ENCODE measurements at regions not wholly inside any gene's neighbourhood (a gene's known extent, or its start where the extent isn't known, plus 50 kb on each side); places are given as distances from the start of the nearest gene placed in this dataset.

DNA sequence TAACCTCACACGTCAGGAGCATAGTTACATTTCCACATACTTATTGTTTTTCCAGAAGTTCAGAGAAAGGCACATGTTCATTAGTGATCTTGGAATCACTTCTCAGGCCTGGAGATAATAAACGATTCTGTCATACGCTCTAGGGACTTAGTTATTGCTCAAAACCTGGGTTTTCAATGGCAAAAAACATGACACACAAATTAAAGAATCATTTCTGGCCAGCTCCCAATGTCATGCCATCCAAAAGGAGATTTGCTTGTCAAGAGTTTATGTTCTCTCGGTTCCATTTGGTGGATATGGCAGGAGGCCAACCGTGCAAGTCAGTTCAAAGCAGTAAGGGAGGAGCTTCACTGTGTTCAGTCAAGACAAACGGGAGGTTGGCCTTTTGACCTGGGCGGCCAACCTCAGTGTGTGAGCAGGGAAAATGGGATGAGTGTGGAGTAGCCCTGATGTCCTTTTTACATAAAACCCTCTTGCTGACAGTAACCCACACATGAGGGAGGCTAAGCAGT lies 123.4 kb downstream of the NXNL2 start:
- peak; percentile 71 for DNase-seq
- intact Hi-C loops (cut with DNase I; ENCODE audit: low total_unique reads) = no loop called here
- TF ChIP-seq CTCF (IDR thresholded peaks at IDR 0.05) = no peak
- no peak for TF ChIP-seq POLR2A (IDR thresholded peaks at IDR 0.05)
- H3K9me3 ChIP-seq = no peaks in the 10 kb centered on the region
- no peak overlapping the region for H3K4me3 ChIP-seq
- peak overlapping the region; percentile 25 to 49 for H3K27ac ChIP-seq
- no peaks in the 10 kb centered on the region for H3K27me3 ChIP-seq
- H3K4me1 ChIP-seq = peaks cover 0 to 6% of the 10 kb centered on the region in 2 donors
- no peaks in the 10 kb centered on the region for H3K36me3 ChIP-seq

GRCh38 chr9:88659126-88659525 lies 124.1 kb downstream of the NXNL2 start:
- intact Hi-C loops (cut with DNase I; ENCODE audit: low total_unique reads) = no loop called here

DNA sequence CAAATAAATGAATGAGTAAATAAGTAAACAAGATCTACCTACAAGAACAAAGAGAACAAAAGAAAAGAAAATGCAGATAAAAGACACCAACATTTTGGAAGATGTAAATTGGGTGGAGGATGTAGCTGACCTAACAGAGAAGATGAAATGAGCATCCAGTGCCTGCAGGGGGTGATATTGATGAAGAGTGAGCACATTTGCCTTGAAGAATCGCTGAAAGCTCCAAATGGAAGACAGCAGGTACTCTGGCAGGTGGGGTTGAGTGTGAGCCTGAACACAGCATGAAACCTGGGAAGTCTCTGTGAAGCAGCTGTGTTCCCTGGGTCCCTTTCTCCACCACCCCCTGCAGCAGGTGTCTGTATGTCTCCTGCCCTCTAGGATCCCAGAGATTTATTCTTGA lies 125.6 kb downstream of the NXNL2 start:
- Histone ChIP-seq H3K4me3 (no peak overlapping the region), H3K27me3 (no peaks in the 10 kb centered on the region), H3K9me3 (no peaks in the 10 kb centered on the region), H3K36me3 (no peaks in the 10 kb centered on the region), H3K27ac (no peak overlapping the region), H3K4me1 (peaks cover 0 to 6% of the 10 kb centered on the region in 2 donors)
- no peak for DNase-seq
- intact Hi-C loops (cut with DNase I; ENCODE audit: low total_unique reads) = no loop called here
- TF ChIP-seq POLR2A (IDR thresholded peaks at IDR 0.05) = no peak
- TF ChIP-seq CTCF (IDR thresholded peaks at IDR 0.05) = no peak

More at GRCh38 chr9:88659126-88659525, 124.1 kb downstream of the NXNL2 start:
- Histone ChIP-seq H3K27ac (no peak overlapping the region), H3K27me3 (no peaks in the 10 kb centered on the region), H3K4me1 (peaks cover 0 to 6% of the 10 kb centered on the region in 2 donors), H3K4me3 (no peak overlapping the region), H3K36me3 (no peaks in the 10 kb centered on the region), H3K9me3 (no peaks in the 10 kb centered on the region)
- TF ChIP-seq POLR2A (IDR thresholded peaks at IDR 0.05) = no peak
- no peak for TF ChIP-seq CTCF (IDR thresholded peaks at IDR 0.05)
- no peak for DNase-seq

GRCh38 chr9:88661759-88662158 lies 126.8 kb downstream of the NXNL2 start:
- Histone ChIP-seq H3K4me3 (no peak overlapping the region), H3K27me3 (no peaks in the 10 kb centered on the region), H3K9me3 (no peaks in the 10 kb centered on the region), H3K27ac (no peak overlapping the region), H3K36me3 (no peaks in the 10 kb centered on the region), H3K4me1 (peaks cover 0 to 6% of the 10 kb centered on the region in 2 donors)
- no peak for DNase-seq
- intact Hi-C loops (cut with DNase I; ENCODE audit: low total_unique reads) = no loop called here
- no peak for TF ChIP-seq CTCF (IDR thresholded peaks at IDR 0.05)
- no peak for TF ChIP-seq POLR2A (IDR thresholded peaks at IDR 0.05)

DNA sequence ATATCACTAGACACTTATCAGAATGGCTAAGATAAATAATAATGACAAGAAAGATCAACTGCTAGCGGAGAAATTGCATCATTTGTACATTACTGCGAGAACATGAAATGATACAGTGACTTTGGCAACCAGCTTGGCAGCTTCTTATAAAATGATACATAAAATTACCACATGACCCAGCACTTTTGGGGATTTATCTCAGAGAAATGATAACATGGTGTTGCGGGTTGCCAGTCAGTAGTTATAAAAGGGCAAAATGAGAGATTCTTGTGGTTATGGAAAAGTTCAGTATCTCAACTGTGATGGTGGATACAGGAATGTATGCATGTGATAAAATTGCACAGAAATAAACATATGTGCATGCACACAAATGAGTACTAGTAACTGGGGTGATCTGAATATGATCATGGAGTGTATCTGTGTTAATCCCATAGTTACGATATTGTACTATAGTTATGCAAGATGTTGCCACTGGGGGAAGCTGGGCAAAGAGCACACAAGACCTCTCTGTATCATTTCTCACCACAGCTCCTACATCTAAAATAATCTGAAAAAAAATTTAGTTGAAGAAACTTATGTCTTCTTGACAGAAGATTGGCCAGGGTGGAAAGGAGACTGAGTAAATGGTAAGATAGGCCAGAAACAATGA lies 128.9 kb downstream of the NXNL2 start:
- no peak overlapping the region for H3K4me3 ChIP-seq
- no peak overlapping the region for H3K27ac ChIP-seq
- H3K9me3 ChIP-seq = no peaks in the 10 kb centered on the region
- TF ChIP-seq CTCF (IDR thresholded peaks at IDR 0.05) (no peak), POLR2A (IDR thresholded peaks at IDR 0.05) (no peak)
- H3K36me3 ChIP-seq = no peaks in the 10 kb centered on the region
- H3K4me1 ChIP-seq = no peaks in the 10 kb centered on the region
- intact Hi-C loops (cut with DNase I; ENCODE audit: low total_unique reads) = no loop called here
- DNase-seq = no peak
- H3K27me3 ChIP-seq = no peaks in the 10 kb centered on the region
